Activated CD4-positive, CD25-positive, alpha-beta regulatory T cell treated with anti-CD3 and anti-CD28 coated beads, Interleukin-2, amount 50 U/mL, for 24 hours (primary cell): ENCODE measurements at regions not wholly inside any gene's neighbourhood (a gene's known extent, or its start where the extent isn't known, plus 50 kb on each side); places are given as distances from the start of the nearest gene placed in this dataset.
A peak's percentile ranks its signal among the peaks of the same experiment; 100 is the strongest.
"Not testable (repeated sequence)": the region's sequence is repeated elsewhere in the genome, so short reads cannot be mapped to it uniquely, and the experiment has no call there.

Experiments used
- ATAC-seq, 2 donors: fragments of 150-1000 bp; cut with Tn5 transposase; one replicate each; pipeline ENCODE4 v1.10.0; 2021; ENCODE audit warnings: mild to moderate bottlenecking in 1 of 2, moderate library complexity in 1 of 2

DNA sequence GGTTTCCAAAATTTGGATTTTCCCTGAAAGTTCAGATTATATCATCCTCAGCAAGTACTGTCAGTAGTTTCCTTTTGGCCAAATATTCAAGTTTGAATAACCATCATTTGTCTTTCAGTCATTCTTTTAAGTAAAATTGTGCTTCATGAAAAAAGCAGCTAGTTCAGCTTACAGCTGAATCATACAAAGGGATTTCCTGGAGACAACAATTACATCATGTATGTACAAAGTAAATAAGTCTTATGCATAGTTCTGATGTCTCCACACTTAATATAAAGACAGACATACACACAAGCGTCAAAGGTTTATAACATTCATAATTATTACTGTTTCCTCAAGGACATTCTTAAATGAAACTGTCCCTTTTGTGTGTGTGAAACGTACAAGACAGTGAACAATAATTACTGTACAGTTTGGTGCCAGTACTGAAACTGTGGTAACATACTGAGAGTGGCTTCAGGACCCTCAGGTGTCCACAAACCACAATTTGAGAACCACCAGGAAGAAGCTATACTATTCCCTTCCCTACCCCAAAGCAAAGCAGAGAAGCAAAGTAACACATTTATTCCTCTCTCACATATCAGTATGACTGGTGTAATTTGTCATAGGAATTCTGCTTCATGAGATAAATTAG lies 746.6 kb downstream of the TAF11L14 start:
- no peak for ATAC-seq

DNA sequence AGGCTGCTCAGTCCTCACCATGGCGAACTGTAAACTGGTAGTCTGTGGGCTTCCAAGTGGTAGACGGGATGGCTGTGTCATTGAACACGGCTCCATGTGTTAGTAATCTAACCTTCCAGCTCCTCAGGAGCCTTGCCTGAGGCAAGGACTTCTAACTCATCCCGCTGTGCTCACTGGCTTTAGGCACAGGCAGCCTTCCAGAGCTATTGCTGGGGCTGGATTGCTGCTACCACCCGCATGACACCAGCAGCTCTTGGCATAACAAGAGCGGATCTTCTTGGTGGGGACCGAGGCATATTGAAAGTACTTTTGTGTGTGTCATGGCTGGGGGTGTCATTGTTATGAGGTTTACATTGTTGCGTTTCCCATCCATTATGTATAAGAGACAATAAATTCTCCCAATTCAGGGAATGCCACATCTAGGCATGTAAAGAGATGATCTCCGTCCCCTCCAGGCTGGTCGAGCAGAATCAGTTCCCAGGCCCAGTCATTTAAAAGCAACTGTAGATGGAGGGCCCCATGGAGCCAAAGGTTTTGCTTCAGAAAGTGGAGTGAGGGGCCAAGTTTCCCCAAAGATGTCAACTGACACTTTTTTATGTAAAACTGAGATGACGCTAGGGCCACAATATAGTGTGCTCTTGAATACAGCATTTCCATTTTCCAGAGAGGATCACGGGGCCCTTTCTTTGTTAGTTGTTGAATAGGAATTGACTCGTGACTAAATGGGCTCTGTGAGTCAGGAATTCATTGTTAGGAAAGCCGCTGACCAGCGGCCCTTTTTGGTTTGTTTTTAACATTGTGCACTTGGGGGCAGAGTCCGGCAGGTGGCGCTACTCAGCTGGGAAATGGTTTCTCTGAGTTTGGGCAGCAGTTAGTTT lies 759.5 kb downstream of the TAF11L14 start:
- ATAC-seq = peak in 1 of 2 donors; percentile 44

DNA sequence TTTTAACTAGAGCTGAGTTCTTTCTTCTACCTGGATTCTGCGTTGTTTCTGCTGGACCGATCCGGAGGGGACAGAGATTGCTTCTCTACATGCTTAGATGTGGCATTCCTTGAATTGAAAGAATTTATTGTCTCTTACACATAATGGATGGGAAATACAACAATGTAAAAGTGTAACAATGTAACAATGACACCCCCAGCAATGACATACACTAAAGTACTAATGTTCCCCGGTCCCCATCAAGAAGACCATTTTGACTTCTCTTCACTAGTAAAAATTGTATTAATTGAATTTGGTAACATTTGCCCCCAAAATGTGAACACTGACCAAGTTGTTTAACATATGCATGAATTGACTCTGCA lies 760.2 kb downstream of the TAF11L14 start:
- no peak for ATAC-seq

DNA sequence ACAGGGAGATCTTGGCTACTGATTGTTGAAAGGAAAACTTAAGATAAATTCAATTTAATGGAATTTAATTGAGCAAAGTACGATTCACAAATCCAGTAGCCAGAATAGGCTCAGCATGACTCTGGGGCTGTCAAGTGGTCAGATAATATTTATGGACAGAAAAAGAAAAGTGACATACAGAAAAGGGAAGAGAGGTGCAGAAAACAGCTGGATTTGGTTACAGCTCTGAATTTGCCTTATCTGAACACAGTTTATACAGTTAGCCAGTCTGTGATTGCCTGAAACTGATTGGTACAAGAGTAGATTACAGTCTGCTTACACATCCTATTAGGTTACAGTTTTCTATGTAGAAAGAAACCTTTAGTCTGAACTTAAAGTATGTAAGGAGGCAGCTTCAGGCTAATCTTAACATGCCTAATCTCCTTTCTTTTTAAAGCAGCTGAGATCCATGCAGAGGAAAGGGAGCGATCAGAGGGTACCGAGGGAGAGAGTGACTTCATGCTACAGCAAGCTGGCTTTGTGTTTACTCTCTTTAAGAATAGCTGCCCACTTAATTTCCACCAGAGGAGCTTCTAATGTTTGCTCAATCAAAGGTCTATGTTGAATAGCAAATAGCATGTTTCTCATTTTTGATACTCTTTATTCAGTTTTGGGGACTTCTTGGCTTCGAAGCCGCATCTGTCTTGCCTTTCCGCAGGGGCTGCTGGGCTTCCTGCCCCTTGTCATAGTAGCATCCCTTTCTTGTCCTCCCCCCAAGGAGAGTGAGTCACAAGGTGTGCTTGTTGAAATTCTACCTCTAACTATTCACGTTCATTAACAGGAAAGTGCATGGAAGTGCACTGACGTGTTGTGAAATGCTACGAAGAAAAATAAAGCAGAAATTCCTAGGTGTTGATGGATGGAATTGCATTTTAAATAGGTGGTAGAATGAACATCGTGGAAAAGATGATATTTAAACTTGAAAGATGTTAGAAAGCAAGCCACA lies 761.2 kb downstream of the TAF11L14 start:
- no peak for ATAC-seq

DNA sequence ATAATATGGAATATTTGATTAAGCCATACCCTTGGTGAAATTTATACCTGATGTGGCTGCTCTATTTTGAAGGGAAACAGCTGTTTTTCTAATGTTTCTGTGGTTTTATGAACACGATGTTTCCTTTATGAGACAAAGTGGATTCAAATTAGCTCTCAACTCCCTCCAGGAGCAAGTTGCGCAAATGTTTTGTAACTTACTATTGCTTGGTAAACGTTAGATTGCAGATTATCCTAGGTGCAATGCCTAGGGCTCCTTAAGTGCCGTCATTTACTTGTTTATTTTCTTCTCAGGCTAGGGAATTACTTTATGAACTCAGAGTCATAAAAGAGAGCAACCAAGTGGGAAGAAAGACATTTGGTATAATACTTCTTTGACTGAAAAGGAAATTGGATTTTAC lies 763.1 kb downstream of the TAF11L14 start:
- no peak for ATAC-seq

DNA sequence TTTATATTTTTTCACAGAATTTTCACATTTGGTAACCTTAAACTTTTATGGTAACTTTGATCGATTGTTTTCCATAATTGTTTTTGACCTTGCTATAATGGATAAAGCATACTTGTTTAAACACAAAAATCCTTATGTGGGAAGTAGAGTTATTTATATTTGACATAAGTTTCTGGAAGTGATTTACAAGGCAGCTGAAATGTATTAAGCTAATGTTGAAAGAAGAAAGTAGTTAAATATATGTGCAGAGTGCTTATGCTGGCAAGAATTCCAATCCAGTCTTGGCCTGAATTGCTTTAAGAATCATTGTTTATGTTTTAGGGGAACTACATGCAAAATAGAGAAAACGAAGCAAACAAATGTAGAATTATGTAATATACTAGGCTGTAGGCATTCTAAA lies 763.6 kb downstream of the TAF11L14 start:
- no peak for ATAC-seq

DNA sequence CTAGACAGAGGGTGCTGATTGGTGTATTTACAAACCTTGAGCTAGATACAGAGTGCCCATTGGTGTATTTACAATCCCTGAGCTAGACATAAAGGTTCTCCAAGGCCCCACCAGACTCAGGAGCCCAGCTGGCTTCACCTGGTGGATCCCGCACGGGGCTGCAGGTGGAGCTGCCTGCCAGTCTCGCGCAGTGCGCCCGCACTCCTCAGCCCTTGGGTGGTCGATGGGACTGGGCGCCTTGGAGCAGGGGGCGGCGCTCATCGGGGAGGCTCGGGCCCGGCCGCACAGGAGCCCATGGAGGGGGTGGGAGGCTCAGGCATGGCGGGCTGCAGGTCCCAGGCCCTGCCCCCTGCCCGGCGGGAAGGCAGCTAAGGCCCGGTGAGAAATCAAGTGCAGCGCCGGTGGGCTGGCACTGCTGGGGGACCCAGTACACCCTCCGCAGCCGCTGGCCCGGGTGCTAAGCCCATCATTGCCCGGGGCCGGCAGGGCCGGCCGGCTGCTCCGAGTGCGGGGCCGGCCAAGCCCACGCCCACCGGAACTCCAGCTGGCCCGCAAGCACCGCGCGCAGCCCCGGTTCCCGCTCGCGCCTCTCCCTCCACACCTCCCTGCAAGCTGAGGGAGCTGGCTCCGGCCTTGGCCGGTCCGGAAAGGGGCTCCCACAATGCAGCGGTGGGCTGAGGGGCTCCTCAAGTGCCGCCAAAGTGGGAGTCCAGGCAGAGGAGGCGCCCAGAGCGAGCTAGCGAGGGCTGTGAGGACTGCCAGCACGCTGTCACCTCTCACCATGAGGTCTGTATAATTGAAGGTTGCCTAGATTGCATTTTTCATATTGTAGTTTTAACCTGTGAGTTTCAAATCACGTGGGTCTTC lies 765.4 kb downstream of the TAF11L14 start:
- not testable (repeated sequence) for ATAC-seq

DNA sequence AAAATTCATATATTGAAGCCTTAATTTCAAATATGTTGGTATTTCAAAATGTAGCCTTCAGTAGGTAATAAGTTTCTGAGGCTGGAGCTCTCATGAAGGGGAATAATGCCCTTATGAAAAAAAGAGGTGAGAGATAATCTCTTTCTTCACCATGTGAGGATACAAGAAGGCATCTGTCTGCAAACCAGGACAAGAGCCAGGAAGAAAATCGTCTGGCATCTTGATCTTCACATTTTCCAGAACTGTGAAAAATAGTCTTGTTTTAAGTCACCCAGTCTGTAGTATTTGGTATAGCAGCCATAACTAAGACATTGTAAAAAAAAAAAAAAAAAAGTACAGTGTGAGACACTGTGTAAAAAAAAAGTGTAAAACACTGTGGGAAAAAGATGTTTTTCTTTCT lies 768.9 kb downstream of the TAF11L14 start:
- no peak for ATAC-seq

DNA sequence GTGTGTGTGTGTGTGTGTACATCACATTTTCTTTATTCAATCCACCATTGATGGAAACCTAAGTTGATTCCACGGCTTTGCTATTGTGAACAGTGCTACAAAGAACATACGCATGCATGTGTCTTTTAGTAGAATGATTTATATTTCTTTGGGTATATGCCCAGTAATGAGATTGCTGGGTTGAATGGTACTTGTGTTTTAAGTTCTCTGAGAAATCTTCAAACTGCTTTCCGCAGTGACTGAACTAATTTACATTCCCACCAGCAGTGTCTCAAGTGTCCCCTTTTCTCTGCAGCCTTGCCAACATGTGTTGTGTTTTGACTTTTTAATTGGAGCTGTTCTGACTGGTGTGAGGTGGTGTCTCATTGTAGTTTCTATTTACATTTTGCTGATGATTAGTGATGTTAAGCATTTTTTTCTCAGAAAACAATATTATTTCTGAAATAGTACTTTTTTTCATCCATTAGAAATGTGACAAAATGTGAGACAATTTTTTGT lies 769.7 kb downstream of the TAF11L14 start:
- no peak for ATAC-seq

DNA sequence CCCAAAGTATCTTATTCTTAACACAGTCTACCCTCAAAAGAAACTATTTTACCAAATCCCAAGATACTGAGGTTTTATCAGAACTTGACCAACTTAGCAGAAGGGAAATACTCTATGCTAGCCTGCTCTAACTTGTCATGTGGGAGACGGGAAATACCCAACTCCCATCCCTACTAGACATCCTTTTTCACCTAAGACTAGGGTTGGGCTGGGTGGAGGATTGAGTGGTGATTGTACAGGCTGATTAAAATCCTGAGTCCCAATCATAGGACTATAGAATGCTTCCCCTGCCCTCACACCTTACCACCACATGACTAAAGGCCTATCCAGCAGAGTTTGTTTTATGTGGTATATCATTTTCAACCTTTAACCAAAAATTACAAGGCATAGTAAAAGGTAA lies 786.5 kb downstream of the TAF11L14 start:
- ATAC-seq = no peak

DNA sequence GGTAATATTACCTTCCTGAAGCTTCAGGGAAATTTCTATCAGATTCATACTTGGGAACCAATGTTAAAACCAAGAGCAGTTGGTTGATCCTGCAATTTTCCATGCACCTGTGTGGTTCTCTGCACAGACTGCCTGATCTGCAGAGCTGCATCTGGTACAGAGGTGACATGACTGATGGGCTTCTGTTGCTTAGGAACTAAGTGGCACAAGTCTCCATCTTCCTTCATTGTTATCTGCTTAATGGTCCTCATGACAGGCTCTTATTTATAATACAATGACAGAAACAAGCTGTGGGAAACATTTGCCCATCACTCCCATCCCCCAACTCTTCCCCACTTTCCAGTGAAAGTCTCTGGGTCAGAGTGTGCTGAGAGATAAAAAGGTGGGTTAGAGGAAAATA lies 799.1 kb downstream of the TAF11L14 start:
- ATAC-seq = no peak

DNA sequence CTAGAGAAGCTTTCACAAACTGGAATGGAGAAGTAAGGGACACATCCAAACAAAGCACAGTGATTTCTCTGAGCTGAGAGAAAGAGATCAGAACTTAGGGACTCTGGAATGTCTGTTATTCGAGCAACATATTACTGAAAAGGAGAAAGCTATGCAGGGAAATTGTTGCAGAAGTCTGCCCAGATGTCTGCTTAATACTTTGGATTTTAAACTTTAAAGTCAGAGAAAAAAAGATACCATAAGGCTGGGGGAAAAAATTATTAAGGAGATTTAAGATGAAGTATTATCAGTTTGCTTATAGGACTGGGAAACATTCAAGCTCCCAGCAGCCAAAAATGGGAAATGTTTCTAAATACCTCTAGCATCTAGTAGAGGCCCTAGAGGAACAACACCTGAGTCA lies 803.9 kb downstream of the TAF11L14 start:
- ATAC-seq = no peak

DNA sequence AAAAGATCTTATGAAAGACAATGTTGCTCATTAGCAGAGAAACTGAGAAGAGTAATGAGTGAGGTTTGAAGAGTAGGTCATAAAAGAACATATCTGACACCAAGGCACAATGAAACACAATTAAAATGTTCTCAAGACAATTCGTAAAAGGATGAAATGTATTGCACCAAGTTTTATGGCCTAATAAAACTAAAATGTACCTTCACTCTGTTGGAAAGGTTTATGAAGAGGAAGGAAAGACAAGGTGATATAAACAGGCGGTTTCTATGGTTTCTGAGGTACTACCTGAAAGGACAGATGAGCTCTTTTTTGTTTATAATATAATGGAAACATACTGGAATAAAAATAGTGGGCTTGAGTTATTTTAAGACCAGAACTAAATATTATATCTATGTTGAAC lies 821.3 kb downstream of the TAF11L14 start:
- no peak for ATAC-seq

DNA sequence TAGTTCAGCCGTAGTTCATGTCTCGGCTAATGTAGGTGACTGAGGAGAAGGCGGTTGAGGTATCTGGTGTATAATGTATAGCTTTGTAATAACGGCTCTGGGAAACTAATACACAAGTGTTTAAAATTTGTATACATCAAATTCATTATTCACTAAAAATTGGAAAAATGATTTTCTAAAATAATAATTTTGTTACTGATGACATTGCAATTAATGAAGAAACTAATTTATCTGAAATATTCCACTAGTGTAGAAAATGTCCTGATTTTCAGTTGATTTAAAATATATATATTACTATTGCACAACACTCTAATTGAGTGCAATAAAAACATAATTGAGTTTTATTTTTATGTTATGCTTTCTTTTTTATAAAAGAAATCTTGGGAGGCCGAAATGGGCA lies 823.0 kb downstream of the TAF11L14 start:
- ATAC-seq = no peak

DNA sequence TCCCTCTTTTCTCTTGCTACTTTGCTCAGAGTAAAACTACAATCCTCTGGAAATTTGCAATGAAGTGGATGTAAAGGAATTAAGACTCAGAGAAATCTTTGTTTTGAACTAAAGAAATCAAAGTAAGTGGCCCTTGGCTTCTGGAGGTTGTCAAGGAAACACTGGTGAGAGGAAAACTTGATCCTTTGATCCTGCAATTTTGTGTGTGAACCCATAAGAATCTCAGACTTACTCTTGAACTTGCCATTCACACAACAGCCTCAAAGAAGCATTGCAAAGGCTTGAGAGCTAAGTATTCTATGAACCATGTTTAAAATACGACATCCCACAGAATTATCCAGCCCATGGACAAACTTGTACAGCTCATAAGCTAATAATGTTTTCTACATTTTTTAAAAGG lies 827.5 kb downstream of the TAF11L14 start:
- no peak for ATAC-seq

DNA sequence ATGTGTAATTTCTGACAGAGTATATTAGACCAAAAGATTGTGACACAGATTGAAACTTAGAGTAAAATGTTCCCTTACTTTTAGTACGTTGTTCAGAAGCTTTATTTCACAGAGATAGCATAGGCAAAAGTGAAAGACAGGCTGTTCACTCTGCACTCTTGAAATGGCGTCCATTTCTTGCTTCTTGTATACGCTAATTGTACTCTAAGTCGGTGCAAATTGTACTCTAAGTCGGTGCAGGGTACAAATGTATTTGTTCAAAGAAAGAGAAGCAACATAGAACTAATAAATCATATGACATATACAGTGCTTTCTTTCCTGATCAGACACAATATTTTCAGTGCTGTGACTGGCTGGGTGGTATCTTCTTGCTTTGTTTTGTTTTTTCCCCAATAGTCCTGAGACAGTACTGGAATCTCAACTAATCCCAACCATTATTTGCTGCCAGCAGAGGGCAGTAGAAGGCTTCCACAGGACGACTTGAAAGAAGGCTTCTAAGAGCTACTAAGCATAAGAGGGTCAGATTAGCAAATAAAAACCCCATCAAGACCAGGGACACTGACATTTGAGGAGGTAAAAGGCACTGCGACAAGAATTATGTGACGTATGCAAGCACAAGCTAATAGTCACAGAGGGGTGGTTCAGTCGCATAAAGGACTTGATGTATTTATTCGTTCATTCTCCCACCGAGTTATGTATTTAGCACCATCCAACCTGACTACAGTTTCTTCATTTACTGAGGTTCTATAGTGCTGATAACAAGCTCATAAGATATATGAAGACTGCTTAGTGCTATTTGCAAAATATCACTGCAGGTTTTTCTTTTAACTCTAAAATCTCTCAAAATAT lies 831.8 kb downstream of the TAF11L14 start:
- no peak for ATAC-seq

DNA sequence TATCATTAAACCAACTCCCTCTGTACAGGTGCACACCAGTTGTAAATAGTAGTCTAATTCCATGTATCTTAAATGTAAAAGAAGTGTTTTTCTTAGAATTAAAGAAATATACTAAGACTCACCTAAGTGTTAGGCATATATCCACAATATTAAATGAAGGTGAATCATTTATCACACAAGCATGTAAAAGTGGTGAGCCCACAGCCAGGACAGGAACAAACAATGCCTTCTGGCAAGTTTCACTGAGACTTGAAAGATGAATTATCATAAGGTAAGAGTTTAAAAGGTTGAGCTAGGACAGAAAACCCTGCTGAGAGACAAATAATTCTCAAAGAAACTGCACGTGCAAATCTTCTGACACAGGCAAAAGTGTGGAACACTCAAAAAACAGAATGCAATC lies 832.5 kb downstream of the TAF11L14 start:
- ATAC-seq = no peak

DNA sequence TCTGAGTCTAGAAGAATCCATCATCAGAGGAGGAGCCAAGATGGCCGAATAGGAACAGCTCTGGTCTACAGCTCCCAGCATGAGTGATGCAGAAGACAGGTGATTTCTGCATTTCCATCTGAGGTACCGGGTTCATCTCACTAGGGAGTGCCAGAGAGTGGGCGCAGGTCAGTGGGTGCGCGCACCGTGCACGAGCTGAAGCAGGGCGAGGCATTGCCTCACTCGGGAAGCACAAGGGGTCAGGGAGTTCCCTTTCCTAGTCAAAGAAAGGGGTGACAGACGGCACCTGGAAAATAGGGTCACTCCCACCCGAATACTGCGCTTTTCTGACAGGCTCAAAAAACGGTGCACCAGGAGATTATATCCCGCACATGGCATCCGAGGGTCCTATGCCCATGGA lies 837.5 kb downstream of the TAF11L14 start:
- not testable (repeated sequence) for ATAC-seq

DNA sequence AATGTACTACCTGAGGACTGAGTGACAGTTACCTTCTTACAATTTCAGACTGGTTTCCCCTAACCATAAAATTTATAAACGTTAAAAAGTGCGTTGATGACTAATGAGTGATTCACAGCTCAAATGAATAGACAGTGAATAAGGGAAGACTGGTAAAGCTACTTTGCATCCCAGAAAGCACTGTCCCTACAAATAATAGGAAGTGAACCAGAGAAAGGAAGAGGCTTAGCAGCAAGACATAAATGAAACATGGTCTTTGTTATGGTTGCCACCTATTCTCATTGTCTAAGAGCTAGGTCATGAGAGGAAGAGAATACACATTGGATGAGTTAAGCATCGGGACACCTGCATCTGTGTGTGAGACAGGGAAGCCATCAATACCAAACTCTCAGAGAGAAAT lies 849.2 kb downstream of the TAF11L14 start:
- no peak for ATAC-seq

DNA sequence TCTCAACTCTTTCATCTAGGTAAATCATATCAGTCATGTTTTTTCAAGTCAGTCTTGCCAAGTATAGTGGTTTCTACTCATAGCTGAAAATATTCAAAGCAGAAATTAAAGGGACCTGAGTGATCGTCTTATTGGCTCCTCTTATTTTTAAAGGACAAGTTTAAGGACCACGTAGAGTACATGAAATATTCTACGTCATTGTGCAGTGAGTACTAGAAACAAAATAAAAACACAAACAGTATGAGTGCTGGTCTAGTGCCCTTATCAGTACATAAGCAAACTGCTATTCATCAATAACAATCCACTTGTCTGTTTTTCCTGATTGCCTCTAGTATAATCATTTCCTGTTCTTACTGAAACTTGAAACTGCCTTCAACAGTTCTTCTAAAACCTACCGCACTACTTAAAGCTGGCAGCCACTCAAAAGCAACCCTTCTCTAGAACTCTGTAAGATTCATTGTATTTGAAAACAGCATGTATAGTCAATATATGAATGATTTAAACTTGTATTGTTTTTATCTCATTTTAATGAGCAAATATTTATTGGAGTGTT lies 853.7 kb downstream of the TAF11L14 start:
- no peak for ATAC-seq

DNA sequence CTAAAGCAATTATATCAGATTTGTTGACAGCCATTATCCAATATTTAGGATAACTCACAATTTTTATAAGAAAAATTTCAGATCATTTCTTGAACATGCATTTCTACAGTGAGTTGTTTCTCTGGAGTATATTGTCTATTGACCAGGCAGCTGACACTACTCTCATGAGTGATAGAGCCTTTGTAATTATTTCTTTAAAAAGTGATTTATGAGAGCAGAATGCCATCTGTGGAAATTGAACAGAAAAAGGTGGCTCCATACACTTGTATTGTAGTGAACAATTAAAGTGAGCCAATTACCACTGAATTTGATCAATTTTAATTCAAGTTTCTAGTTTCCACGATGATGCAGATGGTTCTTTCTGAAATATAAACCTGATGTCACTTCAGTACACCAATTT lies 855.4 kb downstream of the TAF11L14 start:
- ATAC-seq = no peak
